Omental fat pad (tissue), 3 donors: ENCODE measurements at regions not wholly inside any gene's neighbourhood (a gene's known extent, or its start where the extent isn't known, plus 50 kb on each side); places are given as distances from the start of the nearest gene placed in this dataset.

Experiments
- ATAC-seq: fragments of 150-250 bp; one replicate; pipeline ENCODE4 v1.9.1; 2016; ENCODE audit warnings: mild to moderate bottlenecking, moderate library complexity; ENCODE audit not compliant: low FRiP score
- DNase-seq: peaks from one replicate; pipeline ENCODE4 v3.0.0-alpha.2; 2019; ENCODE audit warnings: low spot score
- TF ChIP-seq, protein P1 (sequence below), 3 donors: fragments of 450-650 bp; IDR thresholded peaks; one replicate each; pipeline ENCODE4 v1.5.1; 2016 to 2017; ENCODE audit warnings: antibody characterized with exemption in 3 of 3, mild to moderate bottlenecking in 3 of 3, moderate library complexity in 2 of 3

DNA sequence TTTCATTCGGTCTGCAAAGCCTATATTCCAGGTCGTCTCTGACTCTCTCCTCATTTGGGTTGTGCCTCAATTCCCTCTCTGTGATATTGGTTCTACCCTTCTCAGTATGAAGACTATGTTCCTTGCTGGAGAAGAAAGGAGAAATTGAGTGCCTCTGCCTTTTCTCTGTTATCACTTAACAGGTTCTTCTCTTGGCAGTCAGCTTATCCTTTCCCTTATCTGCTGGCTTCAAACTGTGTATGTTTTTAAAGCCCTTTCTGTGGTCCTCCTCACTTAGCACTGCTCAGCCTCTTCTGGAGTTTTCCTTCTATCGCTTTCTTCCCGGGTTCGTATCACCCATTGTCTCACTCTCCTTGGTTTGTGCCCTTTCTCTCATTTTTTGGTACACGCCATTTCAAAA lies 65.3 kb upstream of the FSTL1 start:
- no peak for ATAC-seq
- TF ChIP-seq, protein P1, sequence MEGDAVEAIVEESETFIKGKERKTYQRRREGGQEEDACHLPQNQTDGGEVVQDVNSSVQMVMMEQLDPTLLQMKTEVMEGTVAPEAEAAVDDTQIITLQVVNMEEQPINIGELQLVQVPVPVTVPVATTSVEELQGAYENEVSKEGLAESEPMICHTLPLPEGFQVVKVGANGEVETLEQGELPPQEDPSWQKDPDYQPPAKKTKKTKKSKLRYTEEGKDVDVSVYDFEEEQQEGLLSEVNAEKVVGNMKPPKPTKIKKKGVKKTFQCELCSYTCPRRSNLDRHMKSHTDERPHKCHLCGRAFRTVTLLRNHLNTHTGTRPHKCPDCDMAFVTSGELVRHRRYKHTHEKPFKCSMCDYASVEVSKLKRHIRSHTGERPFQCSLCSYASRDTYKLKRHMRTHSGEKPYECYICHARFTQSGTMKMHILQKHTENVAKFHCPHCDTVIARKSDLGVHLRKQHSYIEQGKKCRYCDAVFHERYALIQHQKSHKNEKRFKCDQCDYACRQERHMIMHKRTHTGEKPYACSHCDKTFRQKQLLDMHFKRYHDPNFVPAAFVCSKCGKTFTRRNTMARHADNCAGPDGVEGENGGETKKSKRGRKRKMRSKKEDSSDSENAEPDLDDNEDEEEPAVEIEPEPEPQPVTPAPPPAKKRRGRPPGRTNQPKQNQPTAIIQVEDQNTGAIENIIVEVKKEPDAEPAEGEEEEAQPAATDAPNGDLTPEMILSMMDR (IDR thresholded peaks at IDR 0.05) = no peak
- no peak for DNase-seq

DNA sequence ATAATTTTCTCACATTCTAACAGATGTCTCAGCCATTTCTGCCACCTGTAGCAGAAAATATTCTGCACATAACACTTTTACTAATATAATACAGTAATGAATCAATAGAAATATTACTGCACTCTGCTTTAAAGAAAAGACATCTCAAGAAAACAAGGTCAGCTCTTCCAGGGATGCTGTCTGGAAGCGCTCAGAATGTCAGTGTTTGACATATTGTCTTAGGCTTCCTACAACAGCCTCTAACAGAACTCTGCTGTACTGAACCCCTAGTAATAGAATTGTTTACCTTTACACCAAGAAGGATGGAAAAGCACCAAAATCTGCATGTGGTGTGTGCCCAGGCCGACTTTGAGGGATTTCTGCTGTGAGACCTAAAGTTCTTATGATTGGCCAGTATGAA lies 61.9 kb upstream of the FSTL1 start:
- DNase-seq (no peak), ATAC-seq (no peak)
- TF ChIP-seq, protein P1 (IDR thresholded peaks at IDR 0.05) = no peak

DNA sequence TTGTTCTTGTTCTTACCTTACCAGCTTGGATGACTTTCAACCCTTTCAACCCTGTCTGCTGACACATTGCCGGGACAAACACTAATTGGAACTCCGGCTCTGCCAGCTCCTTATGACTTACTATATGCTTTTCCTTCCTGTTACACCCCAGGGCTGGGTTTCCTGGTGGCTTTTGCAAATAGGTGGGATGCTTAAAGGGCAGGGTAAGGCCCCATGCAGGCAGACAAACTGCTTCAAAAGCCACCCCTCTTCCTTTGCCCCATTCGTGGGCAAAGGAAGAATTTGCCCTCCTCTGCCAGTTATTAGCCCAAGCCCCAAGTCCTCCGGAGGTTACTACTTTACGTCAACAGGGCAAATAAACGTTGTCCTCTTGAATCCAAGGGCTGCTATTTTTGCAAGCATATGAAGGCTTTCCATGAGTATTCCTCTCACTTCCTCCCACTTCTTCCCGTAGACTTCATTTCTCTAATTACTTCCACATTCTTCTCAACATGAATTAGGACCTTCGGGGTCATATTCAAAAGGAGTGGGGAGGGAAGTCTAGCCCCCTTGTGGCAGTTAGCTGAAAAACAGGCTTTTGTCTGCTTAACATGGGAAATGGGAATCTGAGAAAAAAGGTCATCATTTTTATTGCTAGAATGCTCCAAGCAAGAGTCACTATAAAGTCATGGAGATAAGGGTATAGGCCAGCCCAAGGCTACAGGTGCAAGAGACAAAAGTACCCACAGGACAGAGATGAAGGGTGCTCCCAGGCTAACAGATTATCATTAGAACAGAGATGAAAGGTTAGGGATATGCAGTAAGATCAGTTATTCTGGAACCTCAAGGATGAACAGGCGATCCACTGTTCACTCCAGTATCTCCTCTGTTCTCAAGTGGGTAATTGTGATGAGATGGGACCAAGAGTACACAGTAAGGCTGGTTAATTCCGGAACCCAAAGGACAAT lies 56.3 kb upstream of the FSTL1 start:
- TF ChIP-seq, protein P1 (IDR thresholded peaks at IDR 0.05) = peak in 1 of 3 donors; percentile 24
- ATAC-seq = peak; percentile 48
- DNase-seq = no peak

DNA sequence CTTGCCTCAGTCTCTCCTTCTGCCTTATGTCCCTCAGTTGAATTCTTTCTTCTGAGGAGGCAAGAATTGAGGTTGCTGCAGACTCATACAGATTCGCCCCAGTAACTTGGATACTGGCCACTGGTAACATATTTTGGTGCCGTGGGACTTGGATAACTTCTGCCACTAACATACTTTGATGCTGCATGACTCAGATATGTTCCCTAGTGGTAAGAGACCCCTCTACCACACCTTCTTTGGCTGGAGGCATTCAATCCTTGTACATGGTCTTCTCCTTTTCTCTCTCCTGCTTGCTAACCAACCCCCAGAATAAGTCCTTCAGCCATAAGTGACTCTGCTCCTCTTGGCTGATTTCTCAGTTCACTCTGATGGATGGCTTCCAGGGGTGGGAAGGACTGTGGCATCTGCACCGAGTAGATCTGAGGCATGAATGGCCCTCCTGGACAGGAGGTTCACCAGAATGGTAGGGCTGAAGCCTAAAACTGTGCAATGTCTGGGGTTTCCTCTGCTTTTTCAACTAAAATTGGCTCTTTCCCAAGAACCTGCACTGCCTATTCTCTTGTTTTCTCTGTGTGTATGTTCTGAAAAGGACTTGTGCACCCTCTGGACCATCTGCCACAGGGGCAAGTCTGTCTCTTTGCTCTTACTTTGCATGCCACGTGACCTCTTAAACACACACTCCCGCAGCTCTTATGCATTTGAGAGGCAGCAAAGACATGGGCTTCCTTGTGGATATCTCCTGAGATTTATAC lies 55.5 kb upstream of the FSTL1 start:
- ATAC-seq = no peak
- no peak for DNase-seq
- TF ChIP-seq, protein P1 (IDR thresholded peaks at IDR 0.05) = no peak

DNA sequence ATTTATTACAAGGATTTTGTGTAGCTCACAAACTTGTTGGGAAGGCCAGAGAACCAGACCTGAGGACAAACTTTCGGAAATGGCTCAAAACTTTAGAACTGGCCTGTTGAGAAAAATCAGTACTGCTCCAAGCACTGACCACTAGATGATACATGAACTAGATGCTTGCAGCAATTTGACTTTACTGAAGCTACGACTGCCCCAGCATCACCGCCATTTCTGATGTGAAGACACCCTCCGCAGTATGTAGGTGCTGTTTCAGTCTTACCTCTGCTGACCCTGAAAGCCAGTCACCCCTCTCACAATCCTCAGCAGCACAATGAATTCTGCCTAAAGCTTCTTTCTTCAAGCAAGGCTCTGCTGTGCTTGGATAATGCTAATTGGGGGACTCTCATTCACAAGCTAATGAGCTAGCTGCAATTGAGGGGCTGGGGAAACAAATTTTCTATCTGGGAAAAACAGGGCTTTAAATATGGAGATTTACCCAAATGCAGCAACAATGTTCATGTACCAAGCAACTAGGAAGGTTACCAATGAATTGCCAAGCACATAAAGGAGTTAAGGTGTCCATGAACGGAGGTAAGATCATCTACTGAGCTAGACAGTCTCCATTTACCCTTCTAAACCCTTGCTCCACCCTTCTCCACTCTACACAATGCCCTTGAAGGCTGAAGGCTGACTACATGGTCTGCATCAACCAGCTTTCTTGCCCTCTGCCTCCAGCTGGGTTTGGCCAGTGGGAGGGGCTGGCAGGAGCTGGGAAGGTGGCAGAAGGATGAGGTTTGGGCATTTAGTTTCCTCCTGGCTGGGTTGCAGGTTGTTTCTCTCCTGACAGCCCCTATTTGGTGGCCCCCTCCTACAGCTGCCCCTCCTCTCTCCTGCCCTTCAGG lies 53.2 kb upstream of the FSTL1 start:
- DNase-seq = no peak
- TF ChIP-seq, protein P1 (IDR thresholded peaks at IDR 0.05) = no peak
- no peak for ATAC-seq

DNA sequence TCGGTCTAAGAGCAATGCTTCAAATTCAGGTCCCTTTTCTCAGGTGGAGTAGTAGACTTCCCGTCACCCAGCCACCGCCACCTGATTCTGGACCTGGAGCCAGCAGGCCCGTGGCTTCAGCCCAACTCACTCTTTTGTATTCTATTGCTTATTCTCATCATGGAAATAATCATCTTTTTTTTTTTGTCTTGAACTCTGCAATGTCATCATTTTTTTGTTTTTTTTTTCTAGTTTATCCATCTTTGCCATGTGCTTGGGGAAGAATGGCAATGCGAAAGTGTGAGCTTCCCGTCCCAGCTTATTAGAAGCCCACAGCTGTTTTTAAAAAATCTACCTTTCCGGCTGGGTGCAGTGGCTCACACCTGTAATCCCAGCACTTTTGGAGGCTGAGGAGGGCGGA lies 51.3 kb upstream of the FSTL1 start:
- no peak for DNase-seq
- ATAC-seq = no peak
- TF ChIP-seq, protein P1 (IDR thresholded peaks at IDR 0.05) = no peak
